Endothelial cell of umbilical vein (primary cell): ENCODE measurements at regions not wholly inside any gene's neighbourhood (a gene's known extent, or its start where the extent isn't known, plus 50 kb on each side); places are given as distances from the start of the nearest gene placed in this dataset.

Experiments
- BruUV-seq: library from RNA; stranded (reverse); fragments of 400-500 nt; replicated peaks from 2 replicates; lab custom pipeline; 2021; lab: Mats Ljungman, UMichigan
- CTCF ChIA-PET: fragments of 300-600, 350-600 bp; sonication (Branson Sonifier 250); formaldehyde crosslinking; loops from one replicate; lab custom pipeline; 2021; ENCODE audit warnings: antibody characterized with exemption, inconsistent platforms; lab: Charles Lee
- POLR2A ChIA-PET: fragments of 300-600, 350-600 bp; sonication (Branson Sonifier 250); formaldehyde crosslinking; loops from one replicate; lab custom pipeline; 2021; ENCODE audit warnings: antibody characterized with exemption, inconsistent platforms; lab: Charles Lee
- DNase-seq: peaks from one replicate; pipeline ENCODE4 v3.0.0-alpha.2; 2011; ENCODE audit warnings: low read depth, low spot score
- FAIRE-seq: peaks from 2 replicates; lab custom pipeline; 2011; peaks lifted over from hg19 to GRCh38; lab: Jason Lieb, UNC
- H2AFZ ChIP-seq: 2 replicates; pipeline ENCODE4 v1.6.0; 2012; ENCODE audit warnings: low read depth, low read length, control low read depth, inconsistent platforms
- H3K27ac ChIP-seq: 2 replicates; pipeline ENCODE4 v1.5.1; 2011; ENCODE audit warnings: low read depth, mild to moderate bottlenecking, control low read depth, low read length, moderate library complexity; ENCODE audit not compliant: insufficient read depth
- H3K27me3 ChIP-seq, 2 experiments: 2 replicates each; pipeline versions ENCODE4 v1.6.0 to v1.6.1; 2011; ENCODE audit warnings: low read length in 2 of 2, mixed read lengths in 1 of 2; ENCODE audit not compliant: control insufficient read depth in 2 of 2, insufficient read depth in 2 of 2
- H3K36me3 ChIP-seq, 2 experiments: 2 replicates in 1 of 2; 3 replicates in 1 of 2; pipeline ENCODE4 v1.5.1; 2011; ENCODE audit warnings: low read length in 2 of 2, mild to moderate bottlenecking in 1 of 2, moderate library complexity in 1 of 2; ENCODE audit not compliant: control insufficient read depth in 2 of 2, insufficient read depth in 2 of 2; ENCODE audit errors: extremely low read depth in 1 of 2
- H3K4me1 ChIP-seq: 3 replicates; pipeline ENCODE4 v1.5.1; 2011; ENCODE audit warnings: mild to moderate bottlenecking, low read length; ENCODE audit not compliant: control insufficient read depth, insufficient read depth; ENCODE audit errors: extremely low read depth
- H3K4me2 ChIP-seq: 2 replicates; pipeline ENCODE4 v1.6.1; 2011; ENCODE audit warnings: low read length, control low read depth, mixed read lengths; ENCODE audit not compliant: insufficient read depth
- H3K4me3 ChIP-seq, 3 experiments: fragments of 200-600 bp in 1 of 3; sonication (generic), shearing (Covaris generic) in 1 of 3; replicated peaks in 1 of 3; 2 replicates each; pipeline ENCODE4 v1.5.1; 2011 to 2016; ENCODE audit warnings: control low read depth in 3 of 3, low read length in 3 of 3, mild to moderate bottlenecking in 2 of 3, inconsistent platforms in 1 of 3, low read depth in 1 of 3, moderate library complexity in 1 of 3; ENCODE audit not compliant: insufficient read depth in 1 of 3
- H3K79me2 ChIP-seq: 2 replicates; pipeline ENCODE4 v1.6.0; 2012; ENCODE audit warnings: low read length, inconsistent platforms; ENCODE audit not compliant: control insufficient read depth, insufficient read depth
- H3K9ac ChIP-seq: replicated peaks from 2 replicates; pipeline ENCODE3; 2011; ENCODE audit warnings: low read length, control low read depth; ENCODE audit not compliant: insufficient read depth; ENCODE audit errors: extremely low read depth
- H3K9me1 ChIP-seq: replicated peaks from 3 replicates; pipeline ENCODE4 v1.6.0; 2011; ENCODE audit warnings: mild to moderate bottlenecking, low read length; ENCODE audit not compliant: control insufficient read depth, insufficient read depth; ENCODE audit errors: extremely low read depth
- H3K9me3 ChIP-seq: replicated peaks from 2 replicates; pipeline ENCODE4 v1.5.1; 2012; ENCODE audit warnings: low read length, inconsistent platforms; ENCODE audit not compliant: control insufficient read depth, insufficient read depth
- H4K20me1 ChIP-seq: replicated peaks from 2 replicates; pipeline ENCODE3; 2011; ENCODE audit warnings: mild to moderate bottlenecking, low read length; ENCODE audit not compliant: control insufficient read depth, insufficient read depth; ENCODE audit errors: extremely low read depth
- EZH2 ChIP-seq: IDR thresholded peaks from 2 replicates; pipeline ENCODE4 v1.6.1; 2012; ENCODE audit warnings: borderline replicate concordance, low read depth, mild to moderate bottlenecking, moderate library complexity, low read length, inconsistent platforms; ENCODE audit not compliant: severe bottlenecking
- FOS ChIP-seq: IDR thresholded peaks from 2 replicates; pipeline ENCODE4 v1.6.1; 2011; ENCODE audit warnings: mild to moderate bottlenecking, low read length, moderate library complexity, borderline replicate concordance; ENCODE audit not compliant: insufficient read depth
- GATA2 ChIP-seq: IDR thresholded peaks from 2 replicates; pipeline ENCODE4 v1.7.0; 2011; ENCODE audit warnings: low read depth, mild to moderate bottlenecking, moderate library complexity, mixed read lengths, low read length; ENCODE audit not compliant: insufficient read length, insufficient read depth
- JUN ChIP-seq: IDR thresholded peaks from 2 replicates; pipeline ENCODE4 v1.6.1; 2011; ENCODE audit warnings: borderline replicate concordance, low read depth; ENCODE audit not compliant: insufficient read length, insufficient read depth
- MAX ChIP-seq: IDR thresholded peaks from 2 replicates; pipeline ENCODE4 v1.6.1; 2011; ENCODE audit not compliant: insufficient read depth, insufficient read length
- POLR2A ChIP-seq: IDR thresholded peaks from 2 replicates; pipeline ENCODE4 v1.6.1; 2012; ENCODE audit warnings: low read depth, mild to moderate bottlenecking, control low read depth, low read length
- POLR2AphosphoS5 ChIP-seq: IDR thresholded peaks from 2 replicates; pipeline ENCODE4 v1.6.1; 2012; ENCODE audit warnings: low read depth, mild to moderate bottlenecking, control low read depth, low read length, moderate library complexity; ENCODE audit not compliant: insufficient read depth
- dilution Hi-C: fragments of 300-500 bp; cut with MboI; formaldehyde crosslinking; loops from one replicate; pipeline ENCODE4 v1.15.0; 2019; ENCODE audit warnings: low sequenced_read_pairs; ENCODE audit not compliant: extremely low pct_ligation_motif_present
- intact Hi-C: fragments of 100-400 bp; cut with micrococcal nuclease; formaldehyde crosslinking; loops from one replicate; pipeline ENCODE4 v1.10.0; 2022
- TF ChIP-seq, protein P1 (sequence below), 2 donors: IDR thresholded peaks; 1 replicate in 1 of 2; 2 replicates in 1 of 2; pipeline ENCODE4 v1.5.1; 2011; ENCODE audit warnings: low read length in 2 of 2, mild to moderate bottlenecking in 2 of 2, moderate library complexity in 2 of 2, control low read depth in 1 of 2, inconsistent platforms in 1 of 2, low read depth in 1 of 2; ENCODE audit not compliant: insufficient read depth in 1 of 2; ENCODE audit errors: extremely low read depth in 1 of 2

DNA sequence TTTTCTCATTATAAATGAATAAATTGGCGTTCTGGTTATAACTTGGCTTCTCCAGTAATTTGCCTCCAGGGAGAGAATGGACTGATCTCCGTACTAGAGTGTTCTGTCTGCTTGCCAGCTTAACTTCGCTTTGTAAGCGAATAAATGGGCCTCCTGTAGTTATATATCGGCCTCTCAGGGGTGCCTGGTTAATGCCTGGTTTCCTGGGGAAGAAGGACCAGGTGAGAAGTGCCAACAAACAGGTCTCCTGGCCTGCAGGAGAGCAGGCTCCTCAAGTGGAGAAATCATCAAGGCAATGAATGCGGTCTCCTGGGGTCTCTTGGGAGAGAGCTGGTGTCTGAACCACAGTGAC, 107.4 kb upstream of the SERBP1 start:
- FAIRE-seq (no peak), DNase-seq (no peak)
- CTCF ChIA-PET: interaction anchor here (0.9 to 9.9 kb wide), 7 partner anchors 14 to 227 kb away, joined by 3 to 392 read pairs (median 3); no protein-coding TSS in a partner anchor
- Histone ChIP-seq H3K4me1 (peaks cover 10% of the 10 kb centered on the region), H3K27me3 (no peaks in the 10 kb centered on the region), H3K79me2 (no peaks in the 10 kb centered on the region), H3K27ac (no peak overlapping the region), H3K9me1 (no peaks in the 10 kb centered on the region), H3K9ac (no peak overlapping the region), H2AFZ (no peak overlapping the region), H3K9me3 (no peaks in the 10 kb centered on the region), H3K36me3 (no peaks in the 10 kb centered on the region), H3K4me3 (no peak overlapping the region), H4K20me1 (no peaks in the 10 kb centered on the region), H3K4me2 (no peak overlapping the region)
- intact Hi-C loops (loop anchor here (10.0 kb wide), 1 partner anchor 807 kb away; no protein-coding TSS in a partner anchor), dilution Hi-C loops (loop anchor here (25.0 kb wide), 1 partner anchor 225 kb away; no protein-coding TSS in a partner anchor)
- POLR2A ChIA-PET: no interaction called here
- BruUV-seq: no TSS peak
- no peak for TF ChIP-seq POLR2A
- no peak for TF ChIP-seq EZH2
- TF ChIP-seq MAX: no peak
- TF ChIP-seq FOS: no peak
- no peak for TF ChIP-seq POLR2AphosphoS5
- TF ChIP-seq JUN: no peak
- TF ChIP-seq GATA2: no peak
- TF ChIP-seq, protein P1, sequence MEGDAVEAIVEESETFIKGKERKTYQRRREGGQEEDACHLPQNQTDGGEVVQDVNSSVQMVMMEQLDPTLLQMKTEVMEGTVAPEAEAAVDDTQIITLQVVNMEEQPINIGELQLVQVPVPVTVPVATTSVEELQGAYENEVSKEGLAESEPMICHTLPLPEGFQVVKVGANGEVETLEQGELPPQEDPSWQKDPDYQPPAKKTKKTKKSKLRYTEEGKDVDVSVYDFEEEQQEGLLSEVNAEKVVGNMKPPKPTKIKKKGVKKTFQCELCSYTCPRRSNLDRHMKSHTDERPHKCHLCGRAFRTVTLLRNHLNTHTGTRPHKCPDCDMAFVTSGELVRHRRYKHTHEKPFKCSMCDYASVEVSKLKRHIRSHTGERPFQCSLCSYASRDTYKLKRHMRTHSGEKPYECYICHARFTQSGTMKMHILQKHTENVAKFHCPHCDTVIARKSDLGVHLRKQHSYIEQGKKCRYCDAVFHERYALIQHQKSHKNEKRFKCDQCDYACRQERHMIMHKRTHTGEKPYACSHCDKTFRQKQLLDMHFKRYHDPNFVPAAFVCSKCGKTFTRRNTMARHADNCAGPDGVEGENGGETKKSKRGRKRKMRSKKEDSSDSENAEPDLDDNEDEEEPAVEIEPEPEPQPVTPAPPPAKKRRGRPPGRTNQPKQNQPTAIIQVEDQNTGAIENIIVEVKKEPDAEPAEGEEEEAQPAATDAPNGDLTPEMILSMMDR (IDR thresholded peaks at IDR 0.05; ENCODE audit: extremely low read depth in 1 of 2, insufficient read depth in 1 of 2, low read depth in 1 of 2, low read length in 2 of 2): no peak
